ENCODE measurements at regions not wholly inside any gene's neighbourhood (a gene's known extent, or its start where the extent isn't known, plus 50 kb on each side); places are given as distances from the start of the nearest gene placed in this dataset.

GRCh38 chr1:22275626-22276395 lies 132.9 kb upstream of the WNT4 start (continued):
- TF ChIP-seq, protein P1, sequence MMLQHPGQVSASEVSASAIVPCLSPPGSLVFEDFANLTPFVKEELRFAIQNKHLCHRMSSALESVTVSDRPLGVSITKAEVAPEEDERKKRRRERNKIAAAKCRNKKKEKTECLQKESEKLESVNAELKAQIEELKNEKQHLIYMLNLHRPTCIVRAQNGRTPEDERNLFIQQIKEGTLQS (IDR thresholded peaks at IDR 0.05; ENCODE audit: insufficient read depth, low read depth, low read length) = no peak

All from H1 (cell line).